ENCODE measurements at regions not wholly inside any gene's neighbourhood (a gene's known extent, or its start where the extent isn't known, plus 50 kb on each side); places are given as distances from the start of the nearest gene placed in this dataset.

DNA sequence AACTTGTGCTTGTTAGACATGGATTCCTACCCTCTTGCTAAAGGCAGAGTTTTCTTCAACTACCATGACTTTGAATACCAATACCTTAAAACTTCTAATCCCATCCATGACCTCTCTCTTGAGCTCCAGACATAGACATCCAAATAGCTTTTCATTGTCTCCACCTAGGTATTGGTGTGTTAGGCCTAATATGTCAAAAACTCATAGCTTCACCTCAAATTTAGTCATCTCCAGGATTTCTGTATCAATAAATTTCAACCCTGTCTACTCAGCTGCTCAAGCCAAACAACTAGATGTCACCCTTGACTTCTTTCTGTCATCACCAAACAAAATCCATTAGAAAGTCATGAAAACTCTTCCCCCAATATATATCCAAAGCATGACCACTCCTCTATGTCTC is 617.7 kb upstream of the GRIA3 start:
- no peak overlapping the region for H3K4me3 ChIP-seq (ENCODE audit: low read depth, low read length)
- H3K36me3 ChIP-seq (ENCODE audit: control insufficient read depth in 2 of 2, insufficient read depth in 1 of 2, low read length in 2 of 2), result no peaks in the 10 kb centered on the region
- TF ChIP-seq ZNF791 (tag by site-specific recombination; IDR thresholded peaks at IDR 0.05) (no peak), KLF10 (tag by site-specific recombination; IDR thresholded peaks at IDR 0.05) (no peak), ZNF654 (tag by site-specific recombination; IDR thresholded peaks at IDR 0.05; ENCODE audit: low read depth) (no peak), ZNF555 (tag by site-specific recombination; conservative IDR thresholded peaks at IDR 0.05) (no peak), ZNF701 (tag by site-specific recombination; IDR thresholded peaks at IDR 0.05) (no peak), OSR2 (tag by site-specific recombination; IDR thresholded peaks at IDR 0.05) (no peak), KLF8 (tag by site-specific recombination; IDR thresholded peaks at IDR 0.05) (no peak)
- TF ChIP-seq, protein P1, sequence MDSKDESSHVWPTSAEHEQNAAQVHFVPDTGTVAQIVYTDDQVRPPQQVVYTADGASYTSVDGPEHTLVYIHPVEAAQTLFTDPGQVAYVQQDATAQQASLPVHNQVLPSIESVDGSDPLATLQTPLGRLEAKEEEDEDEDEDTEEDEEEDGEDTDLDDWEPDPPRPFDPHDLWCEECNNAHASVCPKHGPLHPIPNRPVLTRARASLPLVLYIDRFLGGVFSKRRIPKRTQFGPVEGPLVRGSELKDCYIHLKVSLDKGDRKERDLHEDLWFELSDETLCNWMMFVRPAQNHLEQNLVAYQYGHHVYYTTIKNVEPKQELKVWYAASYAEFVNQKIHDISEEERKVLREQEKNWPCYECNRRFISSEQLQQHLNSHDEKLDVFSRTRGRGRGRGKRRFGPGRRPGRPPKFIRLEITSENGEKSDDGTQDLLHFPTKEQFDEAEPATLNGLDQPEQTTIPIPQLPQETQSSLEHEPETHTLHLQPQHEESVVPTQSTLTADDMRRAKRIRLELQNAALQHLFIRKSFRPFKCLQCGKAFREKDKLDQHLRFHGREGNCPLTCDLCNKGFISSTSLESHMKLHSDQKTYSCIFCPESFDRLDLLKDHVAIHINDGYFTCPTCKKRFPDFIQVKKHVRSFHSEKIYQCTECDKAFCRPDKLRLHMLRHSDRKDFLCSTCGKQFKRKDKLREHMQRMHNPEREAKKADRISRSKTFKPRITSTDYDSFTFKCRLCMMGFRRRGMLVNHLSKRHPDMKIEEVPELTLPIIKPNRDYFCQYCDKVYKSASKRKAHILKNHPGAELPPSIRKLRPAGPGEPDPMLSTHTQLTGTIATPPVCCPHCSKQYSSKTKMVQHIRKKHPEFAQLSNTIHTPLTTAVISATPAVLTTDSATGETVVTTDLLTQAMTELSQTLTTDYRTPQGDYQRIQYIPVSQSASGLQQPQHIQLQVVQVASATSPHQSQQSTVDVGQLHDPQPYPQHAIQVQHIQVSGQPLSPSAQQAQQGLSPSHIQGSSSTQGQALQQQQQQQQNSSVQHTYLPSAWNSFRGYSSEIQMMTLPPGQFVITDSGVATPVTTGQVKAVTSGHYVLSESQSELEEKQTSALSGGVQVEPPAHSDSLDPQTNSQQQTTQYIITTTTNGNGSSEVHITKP (tag by site-specific recombination; IDR thresholded peaks at IDR 0.05), result no peak
- TF ChIP-seq, protein P2, sequence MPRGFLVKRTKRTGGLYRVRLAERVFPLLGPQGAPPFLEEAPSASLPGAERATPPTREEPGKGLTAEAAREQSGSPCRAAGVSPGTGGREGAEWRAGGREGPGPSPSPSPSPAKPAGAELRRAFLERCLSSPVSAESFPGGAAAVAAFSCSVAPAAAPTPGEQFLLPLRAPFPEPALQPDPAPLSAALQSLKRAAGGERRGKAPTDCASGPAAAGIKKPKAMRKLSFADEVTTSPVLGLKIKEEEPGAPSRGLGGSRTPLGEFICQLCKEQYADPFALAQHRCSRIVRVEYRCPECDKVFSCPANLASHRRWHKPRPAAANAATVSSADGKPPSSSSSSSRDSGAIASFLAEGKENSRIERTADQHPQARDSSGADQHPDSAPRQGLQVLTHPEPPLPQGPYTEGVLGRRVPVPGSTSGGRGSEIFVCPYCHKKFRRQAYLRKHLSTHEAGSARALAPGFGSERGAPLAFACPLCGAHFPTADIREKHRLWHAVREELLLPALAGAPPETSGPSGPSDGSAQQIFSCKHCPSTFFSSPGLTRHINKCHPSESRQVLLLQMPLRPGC (tag by site-specific recombination; IDR thresholded peaks at IDR 0.05), result no peak
- H3K27ac ChIP-seq (ENCODE audit: extremely low read depth, low read depth, low read length), result no peak overlapping the region
- ChIA-PET CTCF (interaction anchor here (0.5 kb wide), 1 partner anchor 435 kb away, joined by 4 read pairs; no protein-coding TSS in a partner anchor), POLR2A (no interaction called here)
- no peaks in the 10 kb centered on the region; the same call in 1 of the 2 replicates for H3K9me3 ChIP-seq (ENCODE audit: control insufficient read depth, insufficient read depth, low read depth, low read length)
- no peaks in the 10 kb centered on the region for H3K4me1 ChIP-seq (ENCODE audit: control insufficient read depth, insufficient read depth, low read length)

DNA sequence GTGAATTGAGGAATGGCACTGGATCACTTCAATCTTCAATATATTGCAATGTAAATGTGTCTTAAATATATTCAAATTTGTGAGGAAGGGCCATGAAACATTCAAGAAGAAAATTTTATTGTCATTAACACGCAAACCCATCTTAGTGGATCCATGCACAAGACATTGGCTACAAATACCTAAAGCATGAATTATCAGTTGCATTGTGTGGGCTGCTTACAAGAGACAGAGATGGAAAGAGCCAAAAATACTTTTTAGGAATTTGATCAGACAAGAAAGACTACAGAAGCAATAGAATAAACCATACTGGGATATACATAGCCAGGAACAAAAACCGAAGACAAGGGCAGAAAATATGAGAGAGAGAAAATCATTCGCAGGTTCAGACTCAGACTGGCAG is 616.2 kb upstream of the GRIA3 start:
- TF ChIP-seq MYNN (tag by site-specific recombination; IDR thresholded peaks at IDR 0.05; ENCODE audit: borderline replicate concordance) (no peak), TRIM28 (IDR thresholded peaks at IDR 0.05; ENCODE audit: borderline replicate concordance, low read length) (no peak), ZNF433 (tag by site-specific recombination; IDR thresholded peaks at IDR 0.05; ENCODE audit: low read depth) (no peak), SETDB1 (IDR thresholded peaks at IDR 0.05; ENCODE audit: insufficient read length, low read length) (no peak), ZNF169 (tag by site-specific recombination; IDR thresholded peaks at IDR 0.05) (no peak)
- TF ChIP-seq, protein P3, sequence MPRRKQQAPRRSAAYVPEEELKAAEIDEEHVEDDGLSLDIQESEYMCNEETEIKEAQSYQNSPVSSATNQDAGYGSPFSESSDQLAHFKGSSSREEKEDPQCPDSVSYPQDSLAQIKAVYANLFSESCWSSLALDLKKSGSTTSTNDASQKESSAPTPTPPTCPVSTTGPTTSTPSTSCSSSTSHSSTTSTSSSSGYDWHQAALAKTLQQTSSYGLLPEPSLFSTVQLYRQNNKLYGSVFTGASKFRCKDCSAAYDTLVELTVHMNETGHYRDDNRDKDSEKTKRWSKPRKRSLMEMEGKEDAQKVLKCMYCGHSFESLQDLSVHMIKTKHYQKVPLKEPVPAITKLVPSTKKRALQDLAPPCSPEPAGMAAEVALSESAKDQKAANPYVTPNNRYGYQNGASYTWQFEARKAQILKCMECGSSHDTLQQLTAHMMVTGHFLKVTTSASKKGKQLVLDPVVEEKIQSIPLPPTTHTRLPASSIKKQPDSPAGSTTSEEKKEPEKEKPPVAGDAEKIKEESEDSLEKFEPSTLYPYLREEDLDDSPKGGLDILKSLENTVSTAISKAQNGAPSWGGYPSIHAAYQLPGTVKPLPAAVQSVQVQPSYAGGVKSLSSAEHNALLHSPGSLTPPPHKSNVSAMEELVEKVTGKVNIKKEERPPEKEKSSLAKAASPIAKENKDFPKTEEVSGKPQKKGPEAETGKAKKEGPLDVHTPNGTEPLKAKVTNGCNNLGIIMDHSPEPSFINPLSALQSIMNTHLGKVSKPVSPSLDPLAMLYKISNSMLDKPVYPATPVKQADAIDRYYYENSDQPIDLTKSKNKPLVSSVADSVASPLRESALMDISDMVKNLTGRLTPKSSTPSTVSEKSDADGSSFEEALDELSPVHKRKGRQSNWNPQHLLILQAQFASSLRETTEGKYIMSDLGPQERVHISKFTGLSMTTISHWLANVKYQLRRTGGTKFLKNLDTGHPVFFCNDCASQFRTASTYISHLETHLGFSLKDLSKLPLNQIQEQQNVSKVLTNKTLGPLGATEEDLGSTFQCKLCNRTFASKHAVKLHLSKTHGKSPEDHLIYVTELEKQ (tag by site-specific recombination; IDR thresholded peaks at IDR 0.05; ENCODE audit: borderline replicate concordance), result no peak
- Histone ChIP-seq H3K9me3 (ENCODE audit: control insufficient read depth, insufficient read depth, low read depth, low read length) (no peaks in the 10 kb centered on the region; the same call in 1 of the 2 replicates), H3K4me3 (ENCODE audit: low read depth, low read length) (no peak overlapping the region), H3K4me1 (ENCODE audit: control insufficient read depth, insufficient read depth, low read length) (no peaks in the 10 kb centered on the region), H3K36me3 (ENCODE audit: control insufficient read depth in 2 of 2, insufficient read depth in 1 of 2, low read length in 2 of 2) (no peaks in the 10 kb centered on the region), H3K27ac (ENCODE audit: extremely low read depth, low read depth, low read length) (no peak overlapping the region)
- CTCF ChIA-PET, result no interaction called here
- POLR2A ChIA-PET, result no interaction called here
